Kidney (tissue), 13 donors: ENCODE measurements at regions not wholly inside any gene's neighbourhood (a gene's known extent, or its start where the extent isn't known, plus 50 kb on each side); places are given as distances from the start of the nearest gene placed in this dataset.

ENCODE experiments used
- DNase-seq, 5 donors: peaks; one replicate each; pipeline ENCODE4 v3.0.0-alpha.2; 2013 to 2020
- FAIRE-seq: peaks from 2 replicates; lab custom pipeline; 2012; peaks lifted over from hg19 to GRCh38; lab: Jason Lieb, UNC
- H3K27ac ChIP-seq, 2 donors: one replicate each; pipeline ENCODE4 v1.7.0; 2013; ENCODE audit warnings: low read depth in 2 of 2, low read length in 2 of 2, inconsistent platforms in 1 of 2
- H3K27me3 ChIP-seq: one replicate; pipeline ENCODE4 v1.7.1; 2013; ENCODE audit warnings: low read length, inconsistent platforms; ENCODE audit not compliant: control insufficient read depth, insufficient read depth
- H3K36me3 ChIP-seq, 3 donors: one replicate each; pipeline versions ENCODE4 v1.7.0 to v1.7.1; 2013; ENCODE audit warnings: low read length in 3 of 3, control low read depth in 1 of 3, inconsistent platforms in 1 of 3; ENCODE audit not compliant: insufficient read depth in 3 of 3, control insufficient read depth in 2 of 3
- H3K4me1 ChIP-seq, 3 donors: one replicate each; pipeline versions ENCODE4 v1.7.0 to v1.7.1; 2013; ENCODE audit warnings: low read length in 3 of 3, inconsistent platforms in 1 of 3, low read depth in 1 of 3; ENCODE audit not compliant: control insufficient read depth in 2 of 3, insufficient read depth in 2 of 3
- H3K4me3 ChIP-seq, 3 donors: one replicate each; pipeline versions ENCODE4 v1.7.0 to v1.8.1; 2013; ENCODE audit warnings: low read length in 3 of 3, control low read depth in 1 of 3, inconsistent platforms in 1 of 3
- H3K9ac ChIP-seq, 3 donors: one replicate each; pipeline versions ENCODE4 v1.7.0 to v1.7.1; 2013; ENCODE audit warnings: low read length in 3 of 3, control low read depth in 1 of 3, inconsistent platforms in 1 of 3
- H3K9me3 ChIP-seq, 3 donors: one replicate each; pipeline versions ENCODE4 v1.7.0 to v1.7.1; 2013; ENCODE audit warnings: low read length in 3 of 3, control low read depth in 1 of 3, inconsistent platforms in 1 of 3; ENCODE audit not compliant: control insufficient read depth in 2 of 3, insufficient read depth in 1 of 3
- CTCF ChIP-seq: IDR thresholded peaks from 3 replicates; pipeline ENCODE4 v1.5.1; 2012; ENCODE audit warnings: mild to moderate bottlenecking, moderate library complexity, borderline replicate concordance; ENCODE audit not compliant: insufficient read depth; ENCODE audit errors: extremely low read depth
- intact Hi-C: fragments of 100-400 bp; cut with DNase I; formaldehyde crosslinking; loops from one replicate; pipeline ENCODE4 v1.11.1; 2022
- donor health status: control.
- donor health status: control.
- donor health status: control.
- donor health status: control.
- donor health status: control.
- donor health status: DM: yes; HTN: yes; CAD: no.
- donor health status: Normal renal cell carcinoma (clear cell type).

- H3K27me3 ChIP-seq, result no peaks in the 10 kb centered on the region
- no peaks in the 10 kb centered on the region for H3K9me3 ChIP-seq
- DNase-seq (no peak), FAIRE-seq (no peak)
- no peak for TF ChIP-seq CTCF
- H3K36me3 ChIP-seq, result no peaks in the 10 kb centered on the region
- H3K27ac ChIP-seq, result no peak overlapping the region
- H3K4me1 ChIP-seq, result peaks cover 0 to 14% (median 0%) of the 10 kb centered on the region in 3 donors
- H3K9ac ChIP-seq, result no peak overlapping the region
- intact Hi-C loops, result no loop called here
- H3K4me3 ChIP-seq, result no peak overlapping the region
Observed at GRCh38 chr5:109992264-109992915, 302.7 kb downstream of the MAN2A1 start.

GRCh38 chr5:109994135-109994534, 304.4 kb downstream of the MAN2A1 start:
- no peak overlapping the region for H3K27ac ChIP-seq
- H3K4me3 ChIP-seq, result no peak overlapping the region
- DNase-seq, result no peak
- H3K27me3 ChIP-seq, result no peaks in the 10 kb centered on the region
- peaks cover 0 to 14% (median 0%) of the 10 kb centered on the region in 3 donors for H3K4me1 ChIP-seq
- TF ChIP-seq CTCF, result no peak
- no peaks in the 10 kb centered on the region for H3K36me3 ChIP-seq
- intact Hi-C loops, result no loop called here
- no peaks in the 10 kb centered on the region for H3K9me3 ChIP-seq
- no peak for FAIRE-seq
- no peak overlapping the region for H3K9ac ChIP-seq

- Histone ChIP-seq H3K4me3 (no peak overlapping the region), H3K4me1 (peaks cover 0 to 13% (median 0%) of the 10 kb centered on the region in 3 donors), H3K36me3 (no peaks in the 10 kb centered on the region), H3K27ac (no peak overlapping the region), H3K9me3 (no peaks in the 10 kb centered on the region), H3K9ac (no peak overlapping the region), H3K27me3 (no peaks in the 10 kb centered on the region)
- FAIRE-seq (no peak), DNase-seq (no peak)
- intact Hi-C loops, result no loop called here
- TF ChIP-seq CTCF, result no peak
Observed at GRCh38 chr5:109996246-109996645, 306.5 kb downstream of the MAN2A1 start.
